ENCODE measurements at regions not wholly inside any gene's neighbourhood (a gene's known extent, or its start where the extent isn't known, plus 50 kb on each side); places are given as distances from the start of the nearest gene placed in this dataset.

DNA sequence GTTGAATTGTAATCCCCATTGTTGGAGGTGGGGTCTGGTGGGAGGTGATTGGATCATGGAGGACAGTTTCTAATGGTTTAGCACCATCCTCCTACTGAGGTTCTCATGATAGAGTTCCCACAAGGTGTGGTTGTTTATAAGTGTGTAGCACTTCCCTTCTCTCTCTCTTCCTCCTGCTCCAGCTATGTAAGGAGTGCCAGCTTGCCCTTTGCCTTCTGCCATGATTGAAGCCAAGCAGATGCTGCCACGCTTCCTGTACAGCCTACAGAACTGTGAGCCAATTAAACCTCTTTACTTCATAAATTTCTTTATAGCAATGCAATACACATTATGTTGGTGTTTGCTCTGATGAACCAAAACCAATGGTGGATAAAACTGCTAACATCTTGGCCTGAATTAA, 238.2 kb downstream of the EFNB2 start:
- no peak for DNase-seq (ENCODE audit: low read depth, low spot score)

DNA sequence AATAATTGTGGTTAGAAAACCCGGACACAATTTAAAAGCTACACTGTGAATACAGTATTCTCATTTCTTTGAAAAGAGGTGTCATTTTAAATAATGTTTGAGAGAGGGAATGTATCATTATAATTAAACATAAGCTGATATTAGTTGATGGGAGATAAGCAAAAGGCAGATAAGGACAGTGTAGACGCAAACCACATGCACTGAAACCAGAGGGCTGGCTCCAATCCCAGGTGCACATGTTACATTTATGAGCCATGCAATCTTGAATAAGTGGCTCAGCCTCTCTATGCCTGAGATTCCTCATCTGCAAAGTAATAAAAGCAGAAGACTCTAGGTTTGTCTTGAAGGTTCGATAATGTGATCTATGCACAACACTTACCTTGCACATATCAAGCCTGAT, 238.7 kb downstream of the EFNB2 start:
- no peak for DNase-seq (ENCODE audit: low read depth, low spot score)

DNA sequence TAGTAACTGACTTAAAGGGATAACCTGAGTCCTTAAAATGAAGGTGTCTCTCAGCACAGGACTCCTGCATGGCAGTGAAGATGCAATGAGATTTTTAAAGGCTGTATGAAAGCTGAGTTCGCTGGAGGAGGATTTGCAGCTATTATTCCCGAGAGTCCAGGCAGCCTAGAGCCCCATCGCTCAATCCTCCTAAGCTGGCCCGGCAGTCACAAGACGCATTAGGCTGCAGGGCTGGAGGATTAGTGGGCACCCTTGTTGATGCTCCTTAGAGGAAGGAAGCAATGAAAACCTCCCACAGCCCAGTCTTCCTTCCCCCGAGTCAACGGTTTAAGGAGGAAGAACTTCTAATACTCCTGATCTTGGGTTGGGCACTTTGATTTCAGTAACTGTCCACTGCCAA, 239.5 kb downstream of the EFNB2 start:
- no peak for DNase-seq (ENCODE audit: low read depth, low spot score)

DNA sequence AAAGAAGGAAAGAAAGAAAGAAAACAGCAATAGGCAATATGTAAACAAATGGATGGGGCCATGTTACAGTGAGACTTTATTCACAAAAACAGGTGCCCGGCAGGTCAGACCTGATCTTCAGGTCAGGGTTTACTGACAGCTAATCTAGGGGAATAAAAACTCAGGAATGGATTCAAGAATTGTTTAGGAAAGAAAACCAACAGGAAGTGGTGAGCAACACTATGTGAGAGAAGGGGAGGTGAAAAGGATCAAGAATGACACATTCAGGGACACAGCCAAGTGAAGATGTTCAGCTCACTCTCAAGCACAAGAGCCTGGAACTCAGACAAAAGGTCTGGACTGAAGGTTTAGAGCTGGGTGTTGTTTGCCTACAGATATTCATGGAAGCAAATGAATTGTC, 244.5 kb downstream of the EFNB2 start:
- DNase-seq (ENCODE audit: low read depth, low spot score), result no peak

DNA sequence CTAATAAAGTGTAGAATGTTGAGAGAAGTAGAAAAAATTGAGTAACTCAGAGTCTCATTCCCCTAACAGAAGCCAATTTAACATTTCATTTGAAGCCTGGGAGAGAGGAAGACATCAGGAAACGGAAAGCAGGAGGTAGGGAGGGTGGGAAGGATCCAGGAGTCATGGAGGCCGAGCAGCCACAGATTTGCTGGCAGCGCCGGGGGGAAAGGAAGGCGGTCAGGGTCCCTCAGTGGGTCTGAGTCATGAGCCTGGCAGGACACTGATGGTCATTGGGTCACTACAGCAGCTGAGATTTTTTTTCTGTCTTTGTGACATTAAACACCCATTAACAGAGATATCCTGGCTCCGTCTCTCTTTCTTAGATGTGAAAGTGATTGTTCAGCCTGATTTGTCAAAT, 248.1 kb downstream of the EFNB2 start:
- DNase-seq (ENCODE audit: low read depth, low spot score), result no peak

DNA sequence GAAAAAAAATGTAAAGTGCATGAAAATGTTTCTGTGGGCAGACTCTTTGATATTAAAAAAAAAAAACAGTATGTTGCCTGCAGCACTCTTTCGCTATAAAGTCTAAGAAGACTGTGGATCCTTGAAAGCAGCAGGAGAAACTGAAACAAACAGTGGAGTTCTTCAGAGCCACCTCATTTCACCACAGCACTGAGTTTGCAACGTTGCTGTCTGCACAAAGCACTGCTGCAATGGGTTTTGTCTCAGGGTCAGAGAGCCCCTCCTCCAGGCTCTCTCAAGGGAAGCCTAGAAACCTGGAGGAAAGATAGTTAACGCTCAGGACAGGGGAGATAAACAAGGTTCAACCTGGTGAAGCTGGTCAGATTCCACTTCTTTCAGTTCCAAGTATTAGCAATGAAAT, 248.7 kb downstream of the EFNB2 start:
- DNase-seq (ENCODE audit: low read depth, low spot score), result no peak

DNA sequence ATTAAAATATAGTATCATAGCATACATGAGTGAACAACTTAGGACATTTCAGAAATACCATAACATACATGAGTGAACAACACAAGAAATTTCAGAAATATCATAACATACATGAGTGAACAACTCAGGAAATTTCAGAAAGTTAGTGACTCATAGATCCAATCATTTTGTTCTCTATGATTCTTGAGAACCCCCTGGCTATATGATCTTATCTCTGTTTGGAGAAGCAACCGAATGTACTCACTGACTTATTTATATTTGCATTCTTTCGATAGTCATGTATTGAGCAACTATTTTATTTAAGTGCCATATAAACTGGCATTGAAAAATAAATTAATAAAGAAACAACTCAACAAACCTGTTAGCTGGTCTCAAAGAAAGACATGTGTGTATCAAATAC, 251.1 kb downstream of the EFNB2 start:
- no peak for DNase-seq (ENCODE audit: low read depth, low spot score)

DNA sequence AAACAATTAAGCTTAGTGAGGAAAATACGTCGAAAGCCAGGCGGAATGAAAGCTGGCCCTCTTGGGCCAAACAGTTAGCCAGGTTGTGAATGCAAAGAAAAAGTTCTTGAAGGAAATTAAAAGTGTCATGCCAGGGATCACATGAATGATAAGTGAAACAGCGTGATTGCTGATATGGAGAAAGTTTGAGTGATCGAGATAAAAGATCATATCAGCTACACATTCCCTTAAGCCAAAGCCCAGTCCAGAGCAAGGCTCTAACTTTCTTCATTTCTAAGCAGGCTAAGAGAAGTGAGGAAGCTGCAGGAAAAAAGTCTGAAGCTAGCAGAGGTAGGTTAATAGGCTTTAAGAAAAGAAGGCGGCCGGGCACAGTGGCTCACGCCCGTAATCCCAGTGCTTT, 254.0 kb downstream of the EFNB2 start:
- no peak for DNase-seq (ENCODE audit: low read depth, low spot score)

DNA sequence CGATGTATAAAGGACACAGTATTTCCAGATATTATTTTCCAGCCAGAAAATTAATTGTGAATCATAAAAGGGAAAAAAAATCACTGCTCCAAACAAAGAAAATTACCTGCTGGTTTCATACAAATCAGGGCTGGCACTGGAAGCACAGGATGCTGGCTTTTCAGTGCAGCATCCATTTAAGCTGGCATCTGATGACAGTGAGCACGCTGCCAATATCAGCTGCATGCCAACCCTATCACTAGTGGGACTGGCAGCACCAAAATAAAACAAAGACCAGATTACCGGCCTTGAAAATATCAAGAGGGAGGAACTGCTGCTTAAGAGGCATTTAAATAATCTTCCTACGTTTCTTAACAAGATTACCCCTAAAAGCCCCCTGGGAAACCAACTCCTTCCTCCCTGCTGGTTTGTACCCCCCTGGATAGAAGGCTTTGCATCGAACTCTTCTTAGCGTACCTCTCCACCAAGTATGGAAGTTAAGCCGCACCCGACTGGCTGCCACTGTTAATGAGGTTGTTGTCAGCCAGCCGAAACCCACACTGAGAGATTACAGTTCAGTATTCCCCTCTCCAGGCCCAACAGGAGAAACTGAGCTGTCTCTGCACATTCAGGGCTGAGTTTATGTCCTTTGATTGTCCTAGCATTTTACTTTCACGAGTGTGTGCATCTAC, 257.8 kb downstream of the EFNB2 start:
- DNase-seq (ENCODE audit: low read depth, low spot score), result no peak

DNA sequence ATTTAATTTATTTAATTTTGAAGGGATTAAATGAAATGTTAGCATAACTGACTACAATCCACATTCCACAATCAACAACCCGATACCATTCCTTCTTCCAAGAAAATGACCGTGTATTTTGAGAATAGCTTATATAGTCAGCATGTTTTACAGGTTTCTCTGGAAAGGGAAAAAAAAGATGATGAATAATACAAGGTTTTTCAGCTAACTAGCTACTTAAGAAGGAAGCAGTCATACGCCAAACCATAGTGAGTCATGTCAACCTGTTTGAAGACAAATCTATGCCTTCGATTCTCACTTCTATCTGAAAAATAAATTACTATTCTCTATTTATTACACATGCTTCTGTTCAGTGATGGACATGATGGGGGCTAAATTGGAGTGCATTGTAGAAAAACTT, 258.6 kb downstream of the EFNB2 start:
- DNase-seq (ENCODE audit: low read depth, low spot score), result no peak

DNA sequence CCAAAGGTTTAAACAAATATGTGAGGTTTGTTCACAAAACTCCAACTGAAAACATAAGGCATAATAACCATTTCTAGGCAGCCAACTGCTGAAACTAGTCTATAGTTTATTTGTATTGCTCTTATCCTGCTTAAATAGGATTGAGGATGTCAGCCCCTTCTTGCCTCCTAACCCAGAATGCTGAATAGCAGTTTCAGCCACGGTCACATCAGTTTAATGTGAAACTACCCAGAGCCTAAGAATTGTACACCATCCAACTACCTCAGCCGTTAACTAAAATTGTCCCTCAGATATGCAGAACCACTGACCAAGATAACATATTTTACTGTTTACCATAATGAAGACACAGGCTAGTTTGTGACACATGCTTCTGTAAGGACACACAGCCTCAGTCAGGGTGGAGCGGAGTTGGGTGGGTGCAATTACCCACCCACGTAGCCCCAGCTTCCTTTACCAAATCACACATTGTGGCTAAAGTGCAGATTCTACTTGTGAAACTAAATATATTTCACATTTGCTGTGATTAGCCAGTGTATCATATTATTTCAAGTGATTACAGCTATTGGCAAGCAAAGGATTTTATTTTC, 259.9 kb downstream of the EFNB2 start:
- DNase-seq (ENCODE audit: low read depth, low spot score), result no peak

DNA sequence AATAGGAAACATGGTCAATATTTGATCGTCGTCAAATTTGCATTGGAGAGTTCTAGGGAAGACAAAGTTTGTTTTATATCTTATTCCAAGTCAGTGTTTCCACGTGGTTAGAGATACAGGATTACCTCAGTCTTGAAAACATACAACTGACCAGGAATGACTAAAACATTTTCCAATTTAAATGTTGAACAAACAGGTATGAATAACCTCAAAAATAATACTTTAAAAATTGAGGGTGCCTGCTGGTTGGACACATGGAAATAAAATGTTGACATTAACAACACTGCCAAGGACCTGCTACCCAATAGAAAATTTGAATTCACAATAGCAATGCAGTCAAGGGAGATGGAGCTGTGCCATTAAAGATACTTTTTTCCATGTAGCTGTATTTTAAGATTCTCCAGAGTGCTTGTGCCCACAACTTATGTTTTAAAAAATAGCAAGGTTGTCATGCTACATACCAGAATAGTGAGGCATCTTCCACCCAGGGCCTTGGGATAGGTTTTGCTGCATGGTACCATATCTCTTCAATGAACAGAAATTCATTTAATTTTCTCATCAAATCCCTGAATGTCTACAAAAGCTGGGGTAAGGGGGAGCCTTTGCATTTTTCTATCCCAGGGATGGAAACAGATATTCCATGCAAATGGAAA, 260.8 kb downstream of the EFNB2 start:
- no peak for DNase-seq (ENCODE audit: low read depth, low spot score)

DNA sequence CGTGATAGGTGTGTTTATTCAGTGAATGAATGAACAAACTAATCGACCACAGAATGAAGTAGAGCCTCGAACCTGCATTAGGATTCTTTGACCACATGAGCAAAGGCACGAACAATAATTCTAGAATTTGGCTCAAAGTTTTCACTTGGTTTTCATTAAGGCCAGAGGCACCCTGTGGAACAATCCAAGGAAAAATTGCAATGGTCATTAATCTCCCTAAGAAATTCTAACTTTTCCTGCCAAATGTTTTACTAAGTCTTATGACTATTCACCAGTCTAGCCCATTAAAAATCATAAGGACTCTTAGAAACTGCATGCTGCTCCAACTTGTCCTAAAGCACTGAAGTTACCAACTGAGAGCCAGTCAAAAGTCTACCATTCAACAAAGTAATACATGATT, 271.7 kb downstream of the EFNB2 start:
- no peak for DNase-seq (ENCODE audit: low read depth, low spot score)

DNA sequence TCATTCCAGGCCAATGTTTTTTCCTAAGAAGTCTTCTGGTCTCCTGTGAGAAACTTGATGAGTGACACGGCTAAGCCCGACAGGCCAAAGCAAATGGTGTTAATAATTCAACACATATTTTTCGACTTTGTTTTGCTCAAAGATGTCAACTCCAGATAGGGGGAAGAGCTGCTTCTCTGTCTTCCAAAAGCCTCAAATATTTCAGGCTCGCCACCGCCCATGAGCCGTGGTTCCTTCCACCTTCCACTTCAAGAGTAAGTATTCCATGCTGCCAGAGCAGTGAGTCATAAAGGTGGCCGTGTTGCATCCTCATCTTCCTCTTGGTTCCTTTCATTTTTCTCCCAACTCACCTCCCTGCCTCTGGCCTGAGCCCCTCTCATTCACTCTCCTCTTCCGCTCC, 272.6 kb downstream of the EFNB2 start:
- DNase-seq (ENCODE audit: low read depth, low spot score), result no peak

DNA sequence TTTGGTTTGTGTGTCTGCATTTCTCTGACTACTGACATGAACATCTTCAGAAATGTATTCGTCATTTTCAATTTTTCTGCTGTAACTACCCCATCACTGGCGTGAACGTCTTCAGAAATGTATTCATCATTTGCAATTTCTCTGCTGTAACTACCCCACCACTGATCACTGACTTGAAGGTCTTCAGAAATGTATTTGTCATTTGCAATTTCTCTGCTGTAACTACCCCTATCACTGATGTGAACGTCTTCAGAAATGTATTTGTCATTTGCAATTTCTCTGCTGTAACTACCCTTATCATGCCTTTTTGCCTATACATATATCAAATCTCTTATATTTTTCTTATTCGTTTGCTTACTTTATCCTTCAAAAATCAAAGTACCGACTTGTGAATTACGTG, 274.0 kb downstream of the EFNB2 start:
- DNase-seq (ENCODE audit: low read depth, low spot score), result no peak

DNA sequence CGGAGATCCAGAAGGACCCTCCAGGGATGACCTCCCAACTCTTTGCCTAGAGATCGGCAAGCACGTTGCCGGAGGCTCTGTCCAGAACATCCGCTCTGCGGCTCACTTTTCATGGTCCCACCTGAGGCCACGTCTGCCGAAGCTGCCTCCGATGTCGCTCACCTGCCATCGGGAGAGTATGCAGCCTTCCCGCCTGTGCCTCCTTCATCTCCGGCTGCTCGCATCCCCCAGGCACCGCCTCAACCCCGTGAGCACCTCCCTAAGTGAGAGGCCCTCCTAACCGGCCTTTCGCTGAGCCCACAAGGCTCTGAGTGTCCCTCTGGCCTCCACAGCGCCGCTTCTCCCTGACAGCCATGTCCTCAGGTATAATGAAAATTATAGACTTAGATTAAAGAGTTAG, 275.1 kb downstream of the EFNB2 start:
- DNase-seq (ENCODE audit: low read depth, low spot score), result no peak

DNA sequence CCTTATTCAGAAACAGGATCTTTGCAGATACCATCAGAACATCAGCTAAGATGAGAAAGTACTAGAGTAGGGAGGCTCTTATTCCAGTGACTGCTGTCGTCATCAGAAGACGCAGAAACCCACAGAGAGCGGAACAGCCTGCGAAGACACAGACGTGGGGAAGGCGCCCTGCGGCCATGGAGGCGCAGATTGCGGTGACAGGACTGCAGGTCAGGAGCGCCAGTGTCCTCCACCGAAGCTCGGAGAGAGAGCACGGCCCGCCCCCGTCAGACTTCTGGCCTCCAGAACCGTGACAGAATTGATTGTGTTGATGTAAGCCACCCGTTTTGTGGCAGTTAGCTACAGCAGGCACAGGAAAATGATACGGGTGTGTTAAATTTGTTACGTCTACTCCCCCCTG, 275.5 kb downstream of the EFNB2 start:
- DNase-seq (ENCODE audit: low read depth, low spot score), result no peak

DNA sequence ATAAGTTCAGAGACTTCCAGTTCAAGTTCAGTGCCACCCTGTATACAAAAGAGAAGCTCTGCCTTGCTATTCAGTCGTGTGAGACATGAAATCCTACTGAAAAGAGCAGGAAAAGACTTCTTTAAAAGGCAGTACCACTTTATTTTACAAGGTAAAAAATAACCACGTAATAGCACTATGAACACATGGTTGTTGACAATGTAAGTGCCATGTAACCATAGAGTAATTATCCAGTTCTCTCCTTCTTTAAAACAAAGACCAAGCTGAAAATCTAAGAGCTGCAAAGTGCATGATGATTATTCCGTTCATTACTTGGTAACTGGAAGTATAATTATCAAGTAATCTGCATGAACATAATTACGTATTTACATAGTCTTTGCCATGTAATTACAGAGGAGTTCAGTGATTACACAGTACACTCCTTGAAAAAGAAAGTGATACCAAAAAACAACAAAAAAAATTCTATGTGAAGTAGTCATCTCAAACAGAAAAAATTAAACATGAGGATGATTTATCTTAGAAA, 288.7 kb downstream of the EFNB2 start:
- no peak for DNase-seq (ENCODE audit: low read depth, low spot score)

DNA sequence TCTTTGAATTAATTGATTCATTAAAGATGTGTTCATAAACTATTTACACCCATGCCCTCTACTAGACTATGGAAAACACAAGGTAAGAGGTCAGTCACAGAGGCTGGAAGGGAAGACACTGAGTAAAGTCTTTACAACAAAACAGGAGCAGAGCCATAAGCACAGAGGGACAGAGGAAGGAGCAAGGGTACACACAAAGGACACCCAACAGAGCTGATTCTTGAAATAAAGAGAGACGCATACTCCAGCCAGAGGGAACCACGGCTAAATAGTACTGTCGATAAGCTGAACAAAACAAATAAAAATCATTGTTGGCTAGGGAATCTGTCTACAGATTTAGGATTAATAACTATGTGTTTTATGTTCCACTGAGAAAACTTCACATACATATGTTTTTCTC, 289.2 kb downstream of the EFNB2 start:
- DNase-seq (ENCODE audit: low read depth, low spot score), result no peak

DNA sequence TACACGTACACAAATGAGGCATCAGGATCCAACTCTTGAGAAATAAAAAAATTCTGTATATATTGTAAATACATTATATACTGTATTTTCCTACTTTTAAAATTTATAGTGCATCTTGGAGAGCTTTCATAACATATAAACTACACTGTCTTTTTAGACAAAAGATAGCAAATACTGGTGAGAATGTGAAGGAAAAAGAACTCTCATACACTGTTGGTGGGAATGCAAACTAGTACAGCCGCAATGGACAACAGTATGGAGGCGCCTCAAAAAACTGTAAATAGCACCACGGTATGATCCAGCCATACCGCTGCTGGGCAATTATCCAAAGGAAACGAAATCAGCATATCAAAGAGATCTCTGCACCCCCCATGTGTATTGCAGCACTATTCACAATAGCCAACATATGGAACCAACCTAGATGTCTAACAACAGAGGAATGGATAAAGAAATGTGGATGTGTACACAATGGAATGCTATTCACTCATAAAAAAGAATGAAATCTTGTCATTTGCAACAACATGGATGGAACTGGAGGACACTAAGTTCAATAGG, 292.4 kb downstream of the EFNB2 start:
- no peak for DNase-seq (ENCODE audit: low read depth, low spot score)

DNA sequence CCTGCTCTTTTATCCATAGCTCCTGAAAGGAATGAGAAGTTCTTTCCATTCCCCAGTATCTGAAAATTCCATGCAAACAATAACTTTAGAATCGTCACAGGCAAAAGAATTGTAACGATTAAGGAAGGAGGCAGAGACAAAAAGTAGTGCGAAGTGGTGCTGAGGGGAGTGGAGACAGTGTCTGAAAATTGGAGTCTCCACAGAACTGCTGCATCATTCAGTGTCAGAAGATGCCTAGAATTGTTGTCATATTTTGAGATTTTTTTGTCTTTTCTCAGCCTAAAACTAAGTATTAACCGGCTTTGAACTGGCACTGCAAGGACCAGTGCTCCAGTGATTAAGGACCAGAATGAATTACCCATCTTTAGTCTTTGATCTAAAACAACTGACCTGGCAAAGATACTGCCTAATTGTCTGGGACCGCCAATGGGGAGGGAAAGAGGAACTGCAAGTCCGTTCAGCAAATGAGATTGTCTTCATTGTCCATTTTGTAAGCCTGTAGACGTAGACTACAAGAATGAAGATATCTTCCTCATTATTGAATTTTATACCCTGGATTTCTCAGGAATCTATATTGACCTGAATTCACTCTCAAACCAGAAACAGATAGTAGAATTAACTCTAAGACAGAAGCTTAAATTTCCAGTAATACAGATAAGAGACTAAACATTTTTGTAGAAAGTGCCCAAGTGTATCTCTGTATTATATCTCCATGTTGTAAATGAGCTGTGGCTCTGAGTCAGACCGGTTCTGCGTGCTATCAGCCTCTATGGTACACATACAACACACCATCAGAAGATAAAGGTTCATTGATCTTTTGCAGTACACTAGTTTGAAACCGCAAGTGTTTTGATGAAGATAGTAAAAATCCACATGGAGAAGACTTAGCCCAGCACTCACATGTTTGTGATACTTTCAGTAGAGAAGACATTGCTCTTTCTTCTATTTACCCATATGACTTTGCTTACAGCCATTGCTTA, 293.2 kb downstream of the EFNB2 start:
- no peak for DNase-seq (ENCODE audit: low read depth, low spot score)

DNA sequence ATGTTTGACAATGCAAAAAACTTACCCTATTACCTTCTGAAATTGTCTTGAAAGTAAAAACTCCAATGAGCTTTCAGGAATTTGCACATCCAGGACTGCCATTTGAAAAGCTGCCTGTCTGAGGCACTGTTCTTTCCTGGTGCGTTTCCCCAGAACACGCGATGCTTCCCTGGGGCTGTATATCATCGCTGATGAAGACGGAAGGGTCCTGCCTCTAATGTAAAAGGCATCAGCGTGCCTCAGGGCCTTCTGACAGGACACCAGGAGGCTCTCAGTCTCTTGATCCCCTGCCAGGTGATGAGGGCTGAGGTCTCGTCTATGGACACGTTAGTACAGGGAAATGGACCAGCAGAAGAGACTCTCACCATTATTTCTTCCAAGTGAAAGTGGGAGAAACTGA, 296.8 kb downstream of the EFNB2 start:
- no peak for DNase-seq (ENCODE audit: low read depth, low spot score)

Data from brain pericyte (primary cell).